Gastroesophageal sphincter (tissue), 4 donors: ENCODE measurements at regions not wholly inside any gene's neighbourhood (a gene's known extent, or its start where the extent isn't known, plus 50 kb on each side); places are given as distances from the start of the nearest gene placed in this dataset.

Experiments used
- ATAC-seq: fragments of 150-250 bp; one replicate; pipeline ENCODE4 v1.9.1; 2016; ENCODE audit warnings: mild to moderate bottlenecking, moderate library complexity
- H3K27ac ChIP-seq, 4 donors: fragments of 200-600 bp; sonication (generic) in 3 of 4; 1 replicate in 3 of 4; 2 replicates in 1 of 4; pipeline ENCODE4 v1.5.1; 2016 to 2019
- H3K27me3 ChIP-seq: fragments of 200-600 bp; sonication (generic); one replicate; pipeline ENCODE4 v1.5.1; 2019
- H3K36me3 ChIP-seq, 2 donors: fragments of 200-600 bp; sonication (generic); one replicate each; pipeline ENCODE4 v1.5.1; 2019; ENCODE audit warnings: control low read depth in 1 of 2
- H3K4me1 ChIP-seq, 3 donors: fragments of 200-600 bp; sonication (generic); 1 replicate in 2 of 3; 2 replicates in 1 of 3; pipeline ENCODE4 v1.5.1; 2016 to 2019; ENCODE audit warnings: control low read depth in 2 of 3
- H3K4me3 ChIP-seq, 2 donors: fragments of 200-600 bp; sonication (generic); one replicate each; pipeline ENCODE4 v1.5.1; 2019; ENCODE audit warnings: mild to moderate bottlenecking in 1 of 2, moderate library complexity in 1 of 2
- H3K9me3 ChIP-seq, 3 donors: fragments of 200-600 bp; sonication (generic); one replicate each; pipeline ENCODE4 v1.5.1; 2017 to 2019; ENCODE audit warnings: control low read depth in 2 of 3
- CTCF ChIP-seq, 4 experiments: fragments of 200-600 bp in 2 of 4; fragments of 450-650 bp in 2 of 4; sonication (generic) in 1 of 4; IDR thresholded peaks; one replicate each; pipeline ENCODE4 v1.5.1; 2017 to 2019; ENCODE audit warnings: antibody characterized with exemption in 4 of 4, mild to moderate bottlenecking in 2 of 4, moderate library complexity in 2 of 4
- EP300 ChIP-seq: sonication (generic); formaldehyde crosslinking; IDR thresholded peaks from one replicate; pipeline ENCODE4 v1.6.1; 2017; ENCODE audit warnings: antibody characterized with exemption, mild to moderate bottlenecking
- POLR2A ChIP-seq, 2 donors: fragments of 450-650 bp; IDR thresholded peaks; one replicate each; pipeline ENCODE4 v1.6.1; 2017; ENCODE audit warnings: antibody characterized with exemption in 2 of 2, mild to moderate bottlenecking in 2 of 2, moderate library complexity in 1 of 2
- POLR2AphosphoS5 ChIP-seq: sonication (generic); formaldehyde crosslinking; IDR thresholded peaks from one replicate; pipeline ENCODE4 v1.6.1; 2017; ENCODE audit warnings: antibody characterized with exemption
- WGBS, 2 donors: methylation state at CpG; one replicate each; pipeline ENCODE4 v1.1.5; 2018; ENCODE audit warnings: low coverage in 1 of 2; 5-methylcytosine and 5-hydroxymethylcytosine counted together

GRCh38 chr13:32880636-32881035 lies 135.6 kb upstream of the KL start:
- ATAC-seq = no peak
- H3K36me3 ChIP-seq = no peaks in the 10 kb centered on the region
- H3K4me1 ChIP-seq = peaks cover 6 to 35% (median 15%) of the 10 kb centered on the region in 3 donors
- H3K27ac ChIP-seq = peak overlapping the region in 2 of 4 donors; percentile 40 to 56
- WGBS, 2 donors = 40% methylated on average over 1 of the region's 3 CpGs; no CpG with 5 or more reads in 1 of the 2 donors
- H3K4me3 ChIP-seq = no peak overlapping the region
- TF ChIP-seq CTCF (IDR thresholded peaks at IDR 0.05) (no peak), EP300 (no peak), POLR2AphosphoS5 (no peak), POLR2A (IDR thresholded peaks at IDR 0.05) (no peak)
- H3K9me3 ChIP-seq = no peaks in the 10 kb centered on the region
- H3K27me3 ChIP-seq = no peaks in the 10 kb centered on the region

- 17 to 78% methylated on average over 1 of the region's 2 CpGs for WGBS, 2 donors
- no peaks in the 10 kb centered on the region for H3K36me3 ChIP-seq
- H3K4me3 ChIP-seq = no peak overlapping the region
- ATAC-seq = no peak
- no peaks in the 10 kb centered on the region for H3K9me3 ChIP-seq
- H3K4me1 ChIP-seq = peaks cover 6 to 35% (median 15%) of the 10 kb centered on the region in 3 donors
- H3K27me3 ChIP-seq = no peaks in the 10 kb centered on the region
- TF ChIP-seq EP300 (no peak), POLR2AphosphoS5 (no peak), CTCF (IDR thresholded peaks at IDR 0.05) (no peak), POLR2A (IDR thresholded peaks at IDR 0.05) (no peak)
- peak overlapping the region in 2 of 4 donors; percentile 40 to 56 for H3K27ac ChIP-seq
These were observed 135.0 kb upstream of the KL start for GRCh38 chr13:32881074-32881776.

- peaks cover 0 to 1% (median 0%) of the 10 kb centered on the region in 3 donors for H3K9me3 ChIP-seq
- WGBS, 2 donors = 38 to 50% methylated on average over 2 of the region's 2 CpGs
- H3K4me1 ChIP-seq = peaks cover 6 to 35% (median 15%) of the 10 kb centered on the region in 3 donors
- ATAC-seq = no peak
- peak overlapping the region in 3 of 4 donors; percentile 6 to 64 (median 56) for H3K27ac ChIP-seq
- TF ChIP-seq EP300 (no peak), POLR2A (IDR thresholded peaks at IDR 0.05) (no peak)
- H3K27me3 ChIP-seq = no peaks in the 10 kb centered on the region
- H3K36me3 ChIP-seq = no peaks in the 10 kb centered on the region
- H3K4me3 ChIP-seq = no peak overlapping the region
These were observed 134.5 kb upstream of the KL start for GRCh38 chr13:32881777-32882145.

- ATAC-seq = no peak
- Histone ChIP-seq H3K4me1 (peaks cover 6 to 35% (median 15%) of the 10 kb centered on the region in 3 donors), H3K27me3 (no peaks in the 10 kb centered on the region), H3K9me3 (peaks cover 0 to 10% (median 0%) of the 10 kb centered on the region in 3 donors), H3K36me3 (no peaks in the 10 kb centered on the region), H3K4me3 (no peak overlapping the region), H3K27ac (peak overlapping the region; percentile 31 to 64 (median 43))
- TF ChIP-seq POLR2A (IDR thresholded peaks at IDR 0.05) = no peak
These were observed 133.5 kb upstream of the KL start for GRCh38 chr13:32882691-32883090.

GRCh38 chr13:32883474-32883873 lies 132.7 kb upstream of the KL start:
- Histone ChIP-seq H3K27me3 (no peaks in the 10 kb centered on the region), H3K4me1 (peaks cover 6 to 35% (median 15%) of the 10 kb centered on the region in 3 donors), H3K9me3 (peaks cover 0 to 17% (median 0%) of the 10 kb centered on the region in 3 donors), H3K36me3 (no peaks in the 10 kb centered on the region), H3K4me3 (no peak overlapping the region), H3K27ac (peak overlapping the region in 3 of 4 donors; percentile 31 to 64 (median 52))
- no peak for ATAC-seq
- 14 to 15% methylated on average over 2 of the region's 2 CpGs for WGBS, 2 donors
- TF ChIP-seq POLR2A (IDR thresholded peaks at IDR 0.05) = no peak
- no peak for TF ChIP-seq POLR2AphosphoS5
- no peak for TF ChIP-seq CTCF (IDR thresholded peaks at IDR 0.05)
- TF ChIP-seq EP300 = no peak

- WGBS, 2 donors = 58 to 89% methylated on average over 2 to 3 of the region's 3 CpGs
- no peak for ATAC-seq
These were observed 128.6 kb upstream of the KL start for GRCh38 chr13:32887617-32888016.

More at GRCh38 chr13:32887617-32888016, 128.6 kb upstream of the KL start:
- Histone ChIP-seq H3K4me1 (peaks cover 3 to 13% (median 6%) of the 10 kb centered on the region in 3 donors), H3K36me3 (no peaks in the 10 kb centered on the region), H3K9me3 (peaks cover 0 to 17% (median 0%) of the 10 kb centered on the region in 3 donors), H3K27me3 (no peaks in the 10 kb centered on the region), H3K27ac (no peak overlapping the region), H3K4me3 (no peak overlapping the region)
- TF ChIP-seq EP300 = no peak
- TF ChIP-seq POLR2AphosphoS5 = no peak
- no peak for TF ChIP-seq CTCF (IDR thresholded peaks at IDR 0.05)
- TF ChIP-seq POLR2A (IDR thresholded peaks at IDR 0.05) = no peak
